NCI-H187 (cell line): ENCODE measurements at regions not wholly inside any gene's neighbourhood (a gene's known extent, or its start where the extent isn't known, plus 50 kb on each side); places are given as distances from the start of the nearest gene placed in this dataset.
"Not testable (repeated sequence)": the region's sequence is repeated elsewhere in the genome, so short reads cannot be mapped to it uniquely, and the experiment has no call there.

Source experiments
- DNase-seq, 2 experiments: peaks; one replicate each; lab custom pipeline; 2025; lab: John Stamatoyannopoulos, UW

DNA sequence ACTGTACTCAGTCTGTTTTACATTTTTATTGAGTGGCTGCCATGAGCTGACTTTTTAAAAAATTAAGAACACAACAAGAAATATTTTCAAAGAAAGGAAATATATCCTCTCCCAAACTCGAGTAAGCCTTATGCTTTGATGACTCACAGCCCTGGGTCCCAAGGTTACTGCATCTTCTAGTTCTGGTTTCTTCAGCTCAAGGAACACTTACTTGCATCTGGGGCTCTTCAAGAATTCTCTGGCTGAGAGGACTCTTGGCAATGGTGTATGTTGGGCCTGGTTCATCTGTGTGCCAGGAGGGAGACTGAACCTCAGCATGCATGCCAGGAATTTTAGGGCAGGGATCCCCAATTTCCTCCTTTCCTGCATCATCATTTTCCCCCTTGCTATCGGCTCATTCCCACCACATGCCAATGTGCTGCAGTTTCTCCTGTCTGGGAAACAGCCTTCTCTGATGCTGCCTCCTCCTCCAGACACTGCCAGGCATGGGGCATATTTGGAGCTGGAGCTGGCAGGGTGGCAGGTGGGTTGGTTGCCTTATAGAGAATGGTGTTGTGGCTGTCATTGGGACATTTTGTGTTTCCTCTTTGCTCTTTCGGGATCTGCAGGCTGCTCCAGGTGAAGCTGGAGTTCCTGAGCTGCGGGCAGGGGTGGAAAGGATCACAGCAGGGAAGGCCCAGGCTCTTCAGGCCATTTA is 192.2 kb upstream of the HS6ST1 start:
- DNase-seq, result no peak

DNA sequence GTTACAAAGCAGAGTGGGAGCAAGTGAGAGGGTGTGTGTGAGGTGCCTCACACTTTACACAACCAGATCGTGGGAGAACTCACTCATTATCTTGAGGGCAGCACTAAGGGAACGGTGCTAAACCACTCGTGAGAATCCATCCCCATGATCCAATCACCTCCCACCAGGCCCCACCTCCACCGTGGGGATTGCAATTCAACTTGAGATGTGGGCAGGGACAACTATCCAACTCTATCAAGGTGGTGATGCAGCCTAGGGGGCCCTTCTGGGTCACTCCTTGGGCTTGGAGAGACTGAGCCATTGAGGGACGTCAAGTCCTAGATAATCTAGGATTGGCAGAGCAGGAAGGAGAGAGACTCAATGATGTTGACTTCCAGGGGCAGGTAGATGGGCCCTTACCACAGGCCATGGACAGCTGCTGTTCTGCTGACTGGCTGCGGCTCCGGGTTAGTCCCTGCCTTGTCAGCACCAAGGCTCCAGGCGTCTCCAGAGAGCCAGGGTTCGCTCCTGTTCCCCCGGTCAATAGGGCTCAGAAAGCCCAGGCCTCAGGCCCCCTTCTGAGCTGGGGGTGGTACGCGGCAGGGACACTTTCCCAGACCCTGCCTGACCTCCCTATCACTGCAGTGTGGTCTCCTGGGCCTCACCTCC is 193.2 kb upstream of the HS6ST1 start:
- no peak for DNase-seq

DNA sequence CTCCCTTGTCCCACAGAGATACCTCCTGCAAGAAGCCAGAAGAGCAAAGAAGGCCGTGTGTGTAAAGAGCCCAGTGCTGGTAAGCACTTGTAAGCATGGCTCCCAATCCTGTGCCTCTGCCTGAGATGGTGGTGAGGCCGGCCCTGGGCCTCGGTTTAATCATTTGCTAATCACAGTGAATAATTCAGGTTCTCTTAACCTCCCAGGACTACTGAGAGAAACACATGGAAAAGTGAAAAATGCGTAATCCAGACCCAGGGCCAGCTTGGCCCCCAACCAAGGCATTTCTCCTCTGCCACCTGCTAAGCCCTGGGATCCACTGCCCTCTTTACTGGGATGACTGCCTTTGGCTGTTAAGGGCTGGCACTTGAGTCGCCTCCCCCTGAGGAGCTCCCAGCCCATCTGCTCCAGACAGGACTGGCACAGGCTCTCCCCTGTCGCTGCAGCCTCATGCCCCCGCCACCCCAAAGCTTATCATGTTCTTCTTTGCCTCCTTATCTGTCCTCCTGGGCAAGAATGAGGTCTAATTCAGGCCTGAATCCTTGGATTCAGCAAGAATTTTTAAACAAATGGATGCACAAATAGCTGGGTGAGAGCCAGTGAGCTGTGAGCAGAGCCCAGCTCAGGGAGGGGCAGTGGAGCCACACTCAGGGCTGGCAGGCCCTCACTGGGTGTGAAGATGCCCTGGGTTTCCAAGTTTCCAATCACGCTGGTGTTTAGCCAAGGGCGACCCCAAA is 193.9 kb upstream of the HS6ST1 start:
- DNase-seq, result no peak

DNA sequence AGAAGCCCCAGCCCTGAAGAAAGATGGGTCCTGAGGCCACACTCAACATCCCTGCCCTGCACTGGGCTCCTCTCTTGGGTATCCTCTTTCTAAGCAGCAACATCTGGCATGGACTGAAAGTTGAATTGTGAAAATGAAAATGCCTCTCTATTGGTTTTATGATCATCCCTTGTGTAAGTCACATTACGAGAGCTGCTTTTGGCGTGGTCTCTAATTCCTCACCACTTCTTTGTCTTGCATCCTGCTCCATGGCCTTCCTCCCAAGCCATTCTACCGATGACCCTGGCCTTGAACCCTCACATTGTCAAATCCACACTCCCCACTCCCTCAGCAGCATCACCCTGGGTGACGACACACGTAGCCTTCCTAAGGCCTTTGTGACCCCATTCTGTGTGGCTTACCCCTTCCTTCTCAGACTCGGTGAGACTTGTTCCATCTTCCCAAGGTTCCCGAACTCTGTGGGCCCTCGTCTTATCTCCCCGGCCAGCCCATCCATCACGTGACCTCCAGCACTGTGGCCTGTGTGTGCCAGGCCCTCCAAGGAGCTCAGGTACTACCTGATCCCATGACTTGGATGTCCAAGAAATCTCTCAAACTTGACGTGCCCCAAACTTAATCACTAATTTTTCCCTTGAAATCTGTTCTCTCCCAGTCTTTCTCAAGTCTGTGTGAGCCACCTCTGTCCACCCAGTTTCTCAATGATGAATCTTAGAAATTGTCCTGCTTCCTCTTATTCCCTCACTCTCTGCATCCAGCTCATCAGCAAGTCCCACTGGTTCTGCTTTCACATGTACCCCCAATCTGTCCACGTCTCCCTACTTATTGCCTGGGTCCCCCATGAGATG is 194.7 kb upstream of the HS6ST1 start:
- DNase-seq, result no peak

DNA sequence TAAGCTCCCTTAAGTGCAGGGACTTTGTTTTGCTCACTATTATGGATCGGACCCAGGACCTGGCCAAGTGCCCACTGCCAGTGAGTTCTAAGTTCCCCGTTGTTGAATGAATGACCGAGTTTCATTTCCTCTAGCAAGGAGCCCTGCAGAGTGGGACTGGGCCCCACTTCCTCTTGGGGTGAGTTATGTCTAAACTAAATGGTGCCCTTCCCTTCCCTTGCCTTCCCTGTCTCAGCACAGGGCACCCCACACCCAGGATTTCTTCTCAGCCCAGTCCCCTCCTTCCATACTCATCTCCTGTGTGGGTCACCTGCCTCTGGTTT is 195.3 kb upstream of the HS6ST1 start:
- DNase-seq, result no peak

DNA sequence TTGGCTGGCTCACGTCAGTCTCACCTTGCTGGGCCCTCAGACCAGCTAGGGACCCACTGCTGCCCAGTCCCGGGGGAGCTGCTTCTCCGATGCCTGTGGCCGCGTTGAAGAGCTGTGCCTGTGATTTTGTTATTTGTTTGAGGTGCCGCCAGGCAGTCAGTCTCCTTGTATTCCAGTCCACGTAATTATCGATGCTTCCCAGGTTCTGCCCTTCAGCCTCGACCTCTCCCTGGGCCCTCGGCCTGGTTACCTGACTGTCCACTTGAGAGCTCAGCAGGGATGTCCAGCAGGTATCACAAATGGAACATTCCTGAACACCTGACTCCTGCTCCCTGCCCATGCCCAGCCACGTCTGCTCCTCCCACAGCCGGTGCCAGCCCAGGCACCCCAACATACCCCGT is 195.9 kb upstream of the HS6ST1 start:
- DNase-seq, result no peak

DNA sequence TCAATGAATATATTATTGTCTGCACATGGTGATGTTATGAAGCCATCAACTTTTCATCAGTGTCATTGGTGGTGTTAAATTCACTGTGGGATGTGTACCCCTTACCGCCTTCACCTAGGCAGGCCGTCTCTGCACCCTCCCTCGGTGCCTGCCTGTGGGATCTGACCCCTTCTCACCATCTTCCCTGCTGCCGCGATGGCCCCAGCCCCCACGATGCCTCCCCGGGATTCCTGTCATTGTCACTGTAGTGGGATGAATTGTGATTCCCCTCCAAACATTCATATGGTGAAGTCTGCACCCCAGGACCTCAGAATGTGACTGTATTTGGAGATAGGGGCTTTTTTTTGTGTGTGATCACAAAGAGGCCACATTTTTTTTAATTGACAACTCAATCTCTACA is 198.3 kb upstream of the HS6ST1 start:
- DNase-seq, result no peak

DNA sequence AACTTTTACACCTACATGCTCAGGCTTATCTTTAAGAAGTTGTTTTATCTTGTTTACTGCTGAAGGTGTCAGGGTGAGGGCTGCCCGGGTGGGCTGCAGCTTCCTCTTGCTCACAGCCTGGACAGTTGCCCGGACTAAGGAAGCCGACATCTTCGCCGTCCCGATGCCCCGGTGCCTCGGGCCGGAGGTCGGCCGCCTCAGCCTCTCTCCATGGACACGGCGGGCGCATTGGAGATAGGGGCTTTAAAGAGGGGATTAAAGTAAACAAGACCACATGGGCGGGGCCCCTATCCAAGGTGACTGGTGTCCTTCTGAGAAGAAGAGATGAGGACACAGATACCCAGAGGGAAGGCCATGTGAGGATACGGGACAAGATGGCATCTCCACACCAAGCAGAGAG is 200.4 kb upstream of the HS6ST1 start:
- DNase-seq, result not testable (repeated sequence)

DNA sequence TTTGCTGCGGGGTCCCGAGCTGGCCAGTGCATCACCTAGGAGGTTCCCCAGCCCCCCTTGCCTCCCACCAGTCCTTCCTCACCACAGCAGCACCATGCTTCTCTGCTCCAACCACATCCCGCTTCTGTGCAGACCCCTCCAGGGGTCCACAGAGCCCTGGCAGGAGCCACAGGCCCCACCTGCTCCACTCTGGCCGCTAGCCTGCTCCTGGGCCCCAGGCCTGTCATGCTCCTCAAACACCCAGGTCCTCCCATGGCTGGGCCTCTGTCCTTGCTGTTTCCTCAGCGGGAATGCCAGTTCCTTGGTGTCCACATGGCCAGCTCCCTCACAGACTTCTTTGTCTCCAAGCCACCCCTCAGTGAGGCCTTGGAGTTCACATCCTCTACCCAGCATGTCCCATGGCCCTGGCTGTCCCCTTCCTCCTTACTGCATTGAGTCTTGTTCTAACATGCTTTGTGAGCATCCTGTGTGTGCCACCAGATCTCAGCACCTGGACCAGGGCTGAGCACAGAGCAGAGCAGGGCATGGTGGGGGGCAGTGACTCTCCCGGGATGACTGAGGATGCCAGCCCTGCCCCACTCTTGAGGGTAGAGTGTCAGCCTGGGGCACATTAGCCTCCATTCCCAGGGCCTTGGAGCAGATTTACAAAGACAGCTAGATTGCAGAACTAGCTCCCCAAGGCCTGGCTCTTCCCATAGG is 201.0 kb upstream of the HS6ST1 start:
- no peak for DNase-seq

DNA sequence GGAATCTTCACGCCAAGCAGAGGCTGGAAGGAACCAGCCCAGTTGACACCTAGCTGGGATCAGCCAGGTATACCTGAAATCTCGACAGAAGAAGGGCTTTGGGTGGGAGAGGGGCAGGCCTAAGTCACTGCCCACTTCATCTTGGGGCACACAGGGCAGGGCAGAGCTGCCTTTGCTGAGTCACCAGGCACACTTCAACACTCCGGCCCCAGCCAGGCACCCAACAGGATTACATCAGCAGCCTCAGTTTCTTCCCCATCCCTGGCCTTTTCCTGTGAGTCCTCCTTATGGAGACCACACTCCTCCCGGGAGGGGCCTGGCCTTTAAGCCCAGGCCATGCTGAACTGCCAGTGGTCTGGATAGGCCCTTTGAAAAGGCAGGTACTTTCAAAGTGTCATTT is 201.7 kb upstream of the HS6ST1 start:
- no peak for DNase-seq

DNA sequence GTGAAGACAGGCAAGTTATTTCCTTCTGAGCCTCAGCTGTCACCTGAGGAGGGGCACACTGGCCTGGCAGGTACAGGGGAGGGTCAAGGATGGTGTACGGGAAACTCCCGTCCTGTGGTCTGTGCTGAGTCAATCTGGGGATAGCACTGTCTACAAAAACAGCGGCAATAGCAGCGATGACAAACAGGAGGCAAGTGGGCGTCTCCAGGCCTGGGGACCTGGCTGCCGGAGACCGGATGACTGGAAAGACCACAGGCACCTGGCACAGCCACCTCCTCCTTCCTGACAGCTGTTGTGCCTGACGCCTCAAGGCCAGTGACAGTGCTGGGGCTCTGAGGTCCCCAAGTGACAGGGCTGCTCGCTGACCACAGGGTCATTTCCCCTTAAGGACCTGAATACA is 202.1 kb upstream of the HS6ST1 start:
- DNase-seq, result no peak

DNA sequence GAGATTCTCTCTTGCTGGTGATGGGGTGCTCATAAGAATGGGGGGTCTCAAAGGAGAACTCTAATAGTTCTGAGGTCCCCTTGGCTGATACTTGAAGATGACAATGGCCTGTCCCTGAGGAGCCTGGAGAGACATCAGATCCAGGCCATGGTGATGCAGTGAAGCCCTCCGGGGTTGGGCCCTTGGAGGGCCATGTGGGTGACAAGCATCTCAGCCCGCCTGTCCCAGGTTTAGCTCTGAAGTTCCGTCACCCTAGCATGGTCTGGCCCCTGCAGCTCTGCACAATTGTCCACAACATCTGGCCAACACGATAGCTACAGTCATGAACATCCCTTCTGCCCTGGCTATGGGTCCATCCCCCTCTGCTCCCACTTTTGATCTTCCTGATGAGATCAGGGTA is 202.8 kb upstream of the HS6ST1 start:
- no peak for DNase-seq

DNA sequence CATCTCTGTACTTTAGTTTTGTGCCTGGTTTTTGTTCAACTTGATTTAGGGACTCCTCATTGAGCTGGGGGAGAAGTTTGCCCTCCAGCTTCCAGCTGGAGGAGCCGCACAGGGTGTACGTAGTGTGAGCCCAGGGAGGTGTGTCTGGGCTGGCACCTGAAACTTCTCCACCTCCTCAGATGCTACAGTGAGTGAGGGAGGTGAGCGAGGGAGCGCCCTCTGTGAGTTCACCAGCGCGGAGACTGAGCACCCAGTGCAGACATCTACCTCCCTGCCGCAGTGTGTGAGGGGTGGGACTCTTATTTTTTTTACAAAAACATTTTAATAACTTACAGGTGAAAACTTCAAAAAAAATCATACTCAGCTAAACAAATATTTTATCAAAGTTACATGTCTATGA is 204.2 kb upstream of the HS6ST1 start:
- no peak for DNase-seq

DNA sequence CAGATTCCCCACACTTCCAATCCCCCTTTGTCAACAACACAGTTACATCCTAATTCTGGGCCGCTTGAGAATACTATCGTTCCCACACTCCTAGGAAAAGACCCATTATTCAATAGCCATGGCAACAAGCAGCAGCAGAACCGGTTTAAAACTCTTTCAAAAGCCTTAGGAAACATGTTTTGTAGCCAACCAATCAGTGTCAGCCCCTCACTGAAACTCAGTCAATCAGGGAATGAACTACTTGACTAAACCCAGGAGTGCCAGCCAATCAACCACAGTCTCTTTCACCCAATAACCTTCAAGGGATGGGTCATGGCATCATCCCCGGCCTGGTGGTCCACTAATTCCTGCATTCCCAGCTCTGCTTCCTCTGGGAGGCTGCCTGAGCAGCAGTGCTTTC is 204.8 kb upstream of the HS6ST1 start:
- DNase-seq, result no peak

DNA sequence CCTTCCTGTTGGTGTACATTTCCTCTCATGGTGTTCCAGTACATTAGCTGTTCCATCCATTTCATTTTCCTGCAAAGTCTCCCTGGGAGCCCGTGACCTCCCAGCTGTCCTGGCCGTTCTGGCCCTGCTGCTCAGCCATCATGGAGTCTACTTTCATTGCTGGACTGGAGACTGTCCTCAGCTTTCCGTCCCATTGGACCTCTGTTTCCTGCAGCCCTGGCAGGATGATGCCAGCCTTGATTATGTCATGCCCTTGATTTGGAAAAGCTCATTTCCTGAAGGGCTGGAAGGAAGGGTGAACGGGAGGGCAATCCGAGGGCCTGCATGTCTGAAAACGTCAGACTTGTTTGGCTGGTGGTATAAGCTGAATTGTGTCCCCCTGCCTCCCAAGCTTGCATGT is 205.5 kb upstream of the HS6ST1 start:
- no peak for DNase-seq

DNA sequence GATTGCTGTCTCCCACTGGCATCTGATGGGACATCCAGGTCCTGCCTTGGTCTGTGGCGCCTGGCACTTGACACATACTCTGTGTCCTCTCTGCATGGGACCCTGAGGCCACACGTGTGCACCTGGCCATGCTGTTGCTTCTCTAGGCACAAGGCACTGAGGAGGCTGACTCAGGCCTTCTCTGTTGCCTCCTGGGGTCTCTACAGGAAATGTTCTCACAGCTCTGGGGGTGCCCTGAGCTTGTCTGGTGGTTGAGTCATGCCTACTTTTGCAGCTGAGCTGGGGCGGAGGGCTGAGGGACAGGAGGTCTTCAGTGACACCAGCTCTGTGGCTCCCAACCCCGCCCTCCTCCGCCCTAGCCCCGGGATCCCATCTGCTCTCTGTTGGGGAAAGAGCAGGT is 207.0 kb upstream of the HS6ST1 start:
- DNase-seq, result no peak

DNA sequence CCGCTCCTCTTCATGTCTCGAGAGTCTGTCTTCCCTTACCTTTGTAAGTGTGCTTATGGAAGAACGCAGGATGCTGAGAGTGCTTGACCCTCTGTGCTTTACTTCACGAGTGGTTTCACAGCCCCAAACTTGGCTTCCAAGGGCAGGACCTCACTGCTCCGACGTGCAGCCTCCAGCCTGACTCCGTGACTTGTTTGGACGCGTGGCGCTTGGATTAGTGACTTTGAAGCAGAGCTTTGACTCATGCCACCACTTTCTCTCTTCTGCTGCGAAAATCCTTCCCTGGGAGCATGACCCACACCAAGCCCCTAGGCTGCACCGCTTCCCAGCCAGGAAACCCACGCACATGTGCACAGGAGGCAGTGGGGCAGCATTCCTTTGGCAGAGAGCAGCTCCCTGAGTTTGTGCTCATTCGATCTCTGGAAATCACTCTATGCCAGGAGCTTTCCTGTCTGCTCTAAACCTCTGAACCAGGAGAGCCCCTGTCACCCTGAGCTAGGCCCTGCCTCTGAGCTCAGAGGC is 207.8 kb upstream of the HS6ST1 start:
- no peak for DNase-seq

DNA sequence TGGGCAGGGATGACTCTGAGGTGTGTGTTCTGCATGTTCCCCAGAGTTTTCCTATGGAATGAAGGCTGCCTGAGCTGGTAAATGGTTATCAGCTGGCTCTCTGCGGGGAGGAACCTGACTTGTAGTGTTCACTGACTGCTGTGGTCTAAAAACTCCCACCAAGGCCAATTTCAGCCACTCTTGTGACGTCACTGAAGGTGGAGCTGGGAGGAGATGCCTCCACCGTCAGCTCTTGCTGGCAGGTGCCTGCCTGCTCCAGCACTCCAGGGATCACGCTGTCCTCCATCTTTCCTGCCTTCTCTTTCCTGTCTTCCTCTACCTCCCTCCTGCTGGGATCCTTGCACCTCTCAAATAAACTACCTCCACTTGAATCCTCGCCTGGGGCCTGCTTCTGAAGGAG is 209.5 kb upstream of the HS6ST1 start:
- DNase-seq, result no peak

DNA sequence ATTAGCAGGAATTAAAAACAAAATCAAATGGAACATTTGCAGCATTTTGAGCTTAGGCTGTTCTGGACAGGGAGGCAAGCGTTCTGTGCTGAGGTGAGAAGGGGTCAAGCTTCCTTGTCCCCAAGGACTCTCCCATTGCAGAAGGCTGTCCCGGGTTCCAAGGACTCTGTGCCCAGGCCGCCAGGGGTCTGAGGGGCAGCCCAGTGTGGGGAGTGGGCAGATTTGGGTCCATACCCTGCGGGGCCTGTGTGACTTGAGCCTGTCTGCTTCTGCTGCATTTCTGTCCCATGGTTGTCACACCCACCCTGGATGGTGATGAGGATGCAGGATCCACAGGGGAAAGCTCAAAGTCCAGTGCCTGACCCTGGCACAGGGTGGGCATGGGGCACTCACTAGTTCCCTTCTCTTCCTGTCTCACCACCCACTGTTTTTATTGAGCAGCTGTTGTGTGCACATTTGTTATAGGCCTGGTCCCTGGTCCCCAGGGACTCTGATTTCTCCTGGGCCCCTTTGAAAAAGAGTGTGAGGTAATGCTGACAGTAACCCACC is 211.4 kb upstream of the HS6ST1 start:
- no peak for DNase-seq

DNA sequence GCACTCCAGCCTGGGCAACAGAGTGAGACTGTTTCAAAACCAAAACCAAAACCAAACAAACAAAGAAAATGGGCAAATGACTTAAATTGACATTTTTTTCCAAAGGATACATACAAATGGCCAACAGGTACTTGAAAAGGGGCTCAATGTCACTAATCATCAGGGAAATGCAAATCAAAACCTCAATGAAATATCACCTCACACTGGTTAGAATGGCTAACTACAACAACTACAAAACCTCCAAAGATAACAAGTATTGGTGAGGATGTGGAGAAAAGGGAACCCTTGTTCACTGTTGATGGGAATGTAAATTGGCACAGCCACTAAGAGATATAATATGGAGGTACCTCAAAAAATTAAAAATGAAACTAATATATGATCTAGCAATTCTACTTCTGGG is 213.2 kb upstream of the HS6ST1 start:
- DNase-seq, result no peak

DNA sequence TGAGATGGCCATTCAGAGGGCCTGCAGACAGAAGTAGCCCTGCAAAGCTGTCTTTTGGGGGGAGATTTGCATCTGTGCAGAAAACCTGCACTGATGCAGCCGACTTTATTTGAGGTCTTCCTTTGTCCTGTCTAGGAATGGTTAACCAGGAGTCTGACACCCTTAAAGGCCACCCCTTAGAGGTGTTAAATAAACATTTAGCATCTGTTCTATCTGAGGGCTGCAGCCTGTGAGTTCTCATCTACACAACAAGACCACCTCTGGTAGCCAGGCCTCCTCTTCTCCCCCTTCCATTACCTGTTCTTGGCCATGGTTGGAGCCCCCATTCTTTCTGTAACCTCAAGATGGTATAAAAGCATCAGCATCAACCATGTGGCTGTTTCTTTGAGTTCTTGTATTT is 214.4 kb upstream of the HS6ST1 start:
- no peak for DNase-seq
